ENCODE measurements at regions not wholly inside any gene's neighbourhood (a gene's known extent, or its start where the extent isn't known, plus 50 kb on each side); places are given as distances from the start of the nearest gene placed in this dataset.

DNA sequence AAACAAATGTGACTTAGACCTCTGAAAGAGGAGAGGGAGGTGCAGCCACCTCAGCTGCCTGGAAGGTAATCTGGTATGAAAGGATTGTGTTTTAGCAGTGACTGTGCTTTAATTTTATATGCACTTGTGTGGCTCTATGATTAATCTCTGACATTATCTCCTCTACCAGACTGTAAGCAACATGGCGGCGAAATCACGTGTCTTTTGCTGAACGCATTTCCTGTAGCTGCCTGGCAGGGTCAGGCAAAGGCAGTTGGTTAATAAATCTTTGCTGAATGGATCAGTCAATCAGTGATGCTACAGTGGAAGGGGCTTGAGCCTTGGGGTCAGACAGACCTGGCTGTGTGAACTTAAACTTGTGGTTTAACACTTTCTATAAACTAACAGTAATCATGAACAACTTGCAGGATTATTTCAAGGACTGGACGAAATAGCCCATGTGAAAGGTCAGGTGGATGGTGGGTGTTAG is 96.9 kb downstream of the ADSS2 start:
- peaks cover 4% of the 10 kb centered on the region for H3K27me3 Mint-ChIP-seq
- ATAC-seq (no peak), DNase-seq (no peak)
- H3K36me3 Mint-ChIP-seq = no peaks in the 10 kb centered on the region
- peaks cover 17% of the 10 kb centered on the region for H3K4me1 Mint-ChIP-seq
- H3K9me3 Mint-ChIP-seq (ENCODE audit: low read depth) = peaks cover 4% of the 10 kb centered on the region
- H3K27ac Mint-ChIP-seq = no peak overlapping the region
- H3K4me3 Mint-ChIP-seq = no peak overlapping the region
- CTCF ChIA-PET = interaction anchor here (1.1 kb wide), 1 partner anchor 12 kb away, joined by 3 read pairs; no protein-coding TSS in a partner anchor

DNA sequence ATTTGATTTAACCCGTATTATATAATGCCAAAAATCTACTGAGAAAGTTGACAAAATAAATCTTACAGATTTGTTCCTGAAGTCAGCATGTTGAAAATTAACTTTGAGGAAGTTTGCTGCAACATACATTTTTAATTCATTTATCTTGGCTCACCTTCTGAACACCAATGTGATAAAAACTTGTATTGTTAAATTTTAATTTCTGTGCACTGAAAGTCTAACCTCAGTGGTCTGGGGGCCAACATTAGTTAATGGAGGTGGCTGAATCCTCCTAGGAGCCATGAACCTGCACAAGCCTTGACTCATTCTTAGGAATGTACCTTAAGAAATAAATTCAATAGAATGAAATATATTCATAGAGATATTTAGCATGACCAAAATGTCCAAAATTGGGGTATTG is 95.3 kb downstream of the ADSS2 start:
- H3K36me3 Mint-ChIP-seq = no peaks in the 10 kb centered on the region
- CTCF ChIA-PET = interaction anchor here (0.7 kb wide), 1 partner anchor 9 kb away, joined by 4 read pairs; no protein-coding TSS in a partner anchor
- no peak overlapping the region for H3K4me3 Mint-ChIP-seq
- peaks cover 3% of the 10 kb centered on the region for H3K27me3 Mint-ChIP-seq
- ATAC-seq = no peak
- peaks cover 4% of the 10 kb centered on the region for H3K9me3 Mint-ChIP-seq (ENCODE audit: low read depth)
- no peak overlapping the region for H3K27ac Mint-ChIP-seq
- DNase-seq = no peak
- peaks cover 11% of the 10 kb centered on the region for H3K4me1 Mint-ChIP-seq

Data from activated CD8-positive, alpha-beta memory T cell treated with anti-CD3 and anti-CD28 coated beads, Interleukin-2, amount 10 ng/mL, durations not matched to agents 7 days and 5 days (primary cell).